Left kidney (tissue), 1 donor: ENCODE measurements at regions not wholly inside any gene's neighbourhood (a gene's known extent, or its start where the extent isn't known, plus 50 kb on each side); places are given as distances from the start of the nearest gene placed in this dataset.
"Not testable (repeated sequence)": the region's sequence is repeated elsewhere in the genome, so short reads cannot be mapped to it uniquely, and the experiment has no call there.

Source experiments
- DNase-seq: peaks from one replicate; pipeline ENCODE4 v3.0.0-alpha.2; 2013

DNA sequence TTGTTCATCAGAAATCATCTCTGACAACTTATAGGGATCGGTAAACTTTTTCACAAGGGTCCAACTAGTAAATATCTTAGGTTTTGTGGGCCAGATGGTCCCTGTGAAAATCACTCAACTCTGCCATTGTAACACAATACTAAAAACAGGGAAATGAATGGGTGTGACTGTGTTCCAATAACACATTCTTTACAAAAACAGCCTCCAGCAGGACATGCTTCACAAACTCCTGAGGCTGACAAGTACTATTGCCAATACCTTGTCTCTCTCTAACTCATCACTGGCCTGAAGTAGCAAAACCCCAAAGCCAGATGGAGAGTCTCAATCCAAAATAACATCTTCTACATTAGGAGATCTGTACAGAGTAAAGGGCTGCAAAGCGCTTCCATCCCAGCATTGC is 312.3 kb downstream of the TOX3 start:
- no peak for DNase-seq

DNA sequence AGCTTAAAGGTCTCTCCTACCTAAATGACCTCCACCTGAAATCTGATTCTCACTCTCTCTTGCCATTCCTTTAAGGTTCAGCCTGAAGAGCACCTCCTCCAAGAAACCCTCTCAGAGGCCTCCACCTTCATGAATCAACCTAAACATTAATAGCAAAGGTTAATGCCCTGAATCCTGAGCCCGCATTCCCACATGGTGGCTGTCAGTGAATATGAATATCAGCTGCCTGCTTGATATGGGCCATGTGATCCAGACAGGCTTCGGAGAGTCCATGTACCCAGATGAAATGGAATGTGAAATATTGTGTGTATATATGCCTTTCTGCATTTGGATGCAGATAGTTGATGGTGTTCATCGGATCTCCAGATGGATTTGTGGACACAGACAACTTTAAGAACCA is 317.5 kb downstream of the TOX3 start:
- DNase-seq: no peak

GRCh38 chr16:52227851-52228250 is 319.1 kb downstream of the TOX3 start:
- DNase-seq: no peak

DNA sequence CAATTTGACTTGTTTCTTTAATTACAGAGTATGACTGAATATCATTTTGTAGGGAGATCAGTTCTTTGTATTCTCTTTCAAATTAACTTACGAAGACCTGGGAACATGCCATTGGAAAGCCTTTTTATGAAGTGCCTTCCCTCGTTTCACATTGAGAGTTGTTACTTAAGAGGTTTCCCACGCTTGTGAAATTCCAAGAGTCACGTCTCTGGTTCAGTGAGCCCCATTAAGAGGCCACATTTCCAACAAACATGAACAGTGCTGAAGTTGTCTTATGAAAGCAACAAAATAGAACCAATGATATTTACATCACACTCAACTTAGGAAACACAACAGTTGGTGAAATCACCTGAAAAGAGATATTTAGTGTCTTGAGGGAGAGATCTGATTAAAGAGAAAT is 334.1 kb downstream of the TOX3 start:
- DNase-seq: peak; percentile 46

- no peak for DNase-seq
Measured at GRCh38 chr16:52209227-52209626, 337.7 kb downstream of the TOX3 start.

GRCh38 chr16:52203096-52203495 is 343.8 kb downstream of the TOX3 start:
- DNase-seq: no peak

DNA sequence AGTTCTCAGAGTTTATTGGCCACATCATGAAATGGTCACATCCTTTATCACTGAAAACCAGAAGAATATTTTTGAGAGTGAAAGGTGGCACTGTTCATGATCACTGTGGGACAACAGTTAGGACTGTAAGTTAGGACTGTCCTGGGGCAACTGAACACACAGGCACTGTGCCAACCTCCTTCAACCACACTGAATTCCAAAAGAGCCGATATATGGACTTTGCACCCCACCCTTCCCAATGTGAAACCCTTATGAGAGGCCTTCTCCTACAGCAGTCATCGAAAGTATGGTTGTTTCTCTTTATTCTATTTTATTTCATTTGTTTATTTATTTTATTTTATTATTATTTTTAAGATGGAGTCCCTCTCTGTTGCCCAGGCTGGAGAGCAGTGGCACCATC is 353.5 kb downstream of the TOX3 start:
- no peak for DNase-seq

- peak; percentile 73 for DNase-seq
Measured at GRCh38 chr16:52191531-52192134, 355.3 kb downstream of the TOX3 start.

DNA sequence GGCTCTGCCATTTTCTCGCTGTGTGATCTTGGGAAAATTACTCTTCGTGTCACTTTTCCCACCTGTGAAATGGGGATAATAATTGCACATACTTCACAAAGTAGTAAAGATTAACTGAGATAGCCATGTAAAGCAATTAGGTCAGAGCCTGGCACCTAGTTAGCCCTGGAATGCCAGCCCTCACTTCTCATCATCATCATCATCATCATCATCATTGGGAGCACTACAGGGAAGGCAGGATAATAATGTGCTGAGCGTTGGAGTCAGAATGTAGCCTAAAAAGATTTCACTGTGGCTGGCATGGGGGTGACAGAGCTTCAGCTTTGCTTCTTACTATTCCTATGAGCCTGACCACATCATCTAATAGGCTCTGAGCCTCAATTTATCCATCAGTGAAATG is 362.6 kb downstream of the TOX3 start:
- no peak for DNase-seq

DNA sequence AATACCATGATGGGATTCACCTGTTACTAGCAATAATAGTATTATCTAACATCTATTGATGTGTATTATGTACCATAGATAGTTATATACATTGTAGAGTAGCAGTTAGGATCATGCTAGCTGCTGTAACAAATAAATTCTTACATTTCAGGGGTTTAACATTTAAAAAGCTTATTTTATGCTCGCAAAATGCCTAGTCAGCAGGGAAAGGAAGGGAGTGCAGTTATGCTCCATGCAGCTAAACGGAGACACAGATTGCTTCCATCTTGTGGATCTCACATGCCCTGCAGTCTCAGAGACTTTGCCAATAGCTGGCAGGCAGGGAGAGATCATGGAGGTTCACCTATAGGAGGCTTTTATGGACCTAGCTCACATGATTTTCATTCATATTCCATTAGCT is 364.1 kb downstream of the TOX3 start:
- no peak for DNase-seq

GRCh38 chr16:52174168-52174567 is 372.8 kb downstream of the TOX3 start:
- DNase-seq: no peak

GRCh38 chr16:52171481-52171880 is 375.5 kb downstream of the TOX3 start:
- no peak for DNase-seq

- DNase-seq: no peak
Measured at GRCh38 chr16:52167328-52167727, 379.6 kb downstream of the TOX3 start.

- no peak for DNase-seq
Measured at GRCh38 chr16:52165961-52166360, 381.0 kb downstream of the TOX3 start.

GRCh38 chr16:52149003-52149402 is 397.9 kb downstream of the TOX3 start:
- no peak for DNase-seq

DNA sequence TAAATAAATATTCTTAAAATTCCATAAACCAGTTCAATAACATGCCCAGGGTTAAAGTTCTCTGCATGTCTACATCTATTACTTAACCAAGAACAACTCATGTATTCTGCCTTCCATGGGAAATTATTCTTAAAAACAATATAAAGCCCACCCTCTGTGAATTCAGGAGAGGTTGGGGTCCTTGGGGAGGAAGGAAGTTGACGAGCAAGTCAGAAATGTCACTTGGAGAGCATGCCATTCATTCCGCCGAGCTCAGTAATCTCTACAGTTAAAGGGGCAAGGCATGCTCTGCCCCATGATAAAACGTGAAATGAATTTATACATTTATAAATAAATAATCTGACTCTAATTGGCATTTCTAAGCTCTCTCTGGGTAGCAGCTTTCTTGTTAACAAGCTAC is 405.1 kb downstream of the TOX3 start:
- DNase-seq: no peak

DNA sequence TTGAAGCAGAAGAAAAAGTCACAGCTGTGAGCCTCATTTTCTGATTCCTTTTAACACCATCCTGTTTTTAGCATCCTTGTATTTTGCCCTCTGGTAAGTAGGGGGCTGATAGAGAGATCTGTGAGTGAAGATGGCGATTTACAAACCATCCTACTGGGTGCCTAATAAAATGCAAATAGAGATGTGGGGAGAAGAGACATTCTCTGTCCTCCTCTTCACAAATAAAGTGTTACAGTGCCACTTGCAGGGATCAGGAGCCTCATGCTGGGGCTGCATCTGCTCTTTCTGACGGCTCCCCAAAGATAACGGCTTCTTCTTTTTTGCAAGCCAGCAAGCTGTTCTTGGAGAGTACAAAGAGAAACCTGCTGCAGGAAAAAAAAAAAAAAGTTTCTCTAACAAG is 418.6 kb downstream of the TOX3 start:
- no peak for DNase-seq

GRCh38 chr16:52123842-52124241 is 423.1 kb downstream of the TOX3 start:
- no peak for DNase-seq

- DNase-seq: no peak
Measured at GRCh38 chr16:52123061-52123839, 423.7 kb downstream of the TOX3 start.

DNA sequence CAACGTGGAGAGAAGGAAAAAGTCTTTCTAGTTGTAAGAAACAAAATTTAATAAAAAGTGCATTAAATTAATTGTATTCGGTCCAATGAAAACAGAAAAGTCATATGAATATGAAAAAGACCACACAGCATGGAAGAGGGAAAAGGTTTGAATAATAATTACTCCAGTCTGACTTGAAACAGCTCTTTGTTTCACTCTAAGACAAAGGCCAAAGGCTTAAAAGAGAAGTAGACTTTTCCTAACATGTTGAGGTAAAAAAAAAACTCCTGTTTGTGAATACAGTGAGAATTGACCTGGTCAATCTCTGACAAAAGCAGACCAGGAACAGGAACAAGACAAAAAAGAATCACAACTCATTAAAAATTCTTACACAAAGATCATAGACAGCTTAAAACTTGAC is 429.8 kb downstream of the TOX3 start:
- no peak for DNase-seq

DNA sequence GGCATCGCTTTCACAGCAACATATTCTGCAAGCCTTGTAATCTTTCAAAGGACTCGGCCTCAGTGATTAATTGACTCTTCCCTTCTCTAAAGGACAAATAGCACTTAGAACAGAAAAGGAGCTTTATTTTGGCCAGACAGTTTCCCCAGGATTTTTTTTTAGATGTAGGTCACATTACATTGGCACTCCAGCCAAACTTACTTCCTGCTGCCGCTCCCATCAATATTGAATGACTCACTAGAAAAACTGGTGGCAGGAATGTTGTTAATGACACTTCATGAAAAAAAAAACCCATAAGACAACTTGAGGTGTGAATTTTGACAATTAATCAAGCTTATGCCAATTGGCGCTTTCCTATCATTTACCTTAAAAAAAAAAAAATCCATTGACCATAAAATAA is 432.6 kb downstream of the TOX3 start:
- DNase-seq: no peak

- no peak for DNase-seq
Measured at GRCh38 chr16:52113533-52114183, 433.3 kb downstream of the TOX3 start.

- not testable (repeated sequence) for DNase-seq
Measured at GRCh38 chr16:52104993-52105392, 441.9 kb downstream of the TOX3 start.

DNA sequence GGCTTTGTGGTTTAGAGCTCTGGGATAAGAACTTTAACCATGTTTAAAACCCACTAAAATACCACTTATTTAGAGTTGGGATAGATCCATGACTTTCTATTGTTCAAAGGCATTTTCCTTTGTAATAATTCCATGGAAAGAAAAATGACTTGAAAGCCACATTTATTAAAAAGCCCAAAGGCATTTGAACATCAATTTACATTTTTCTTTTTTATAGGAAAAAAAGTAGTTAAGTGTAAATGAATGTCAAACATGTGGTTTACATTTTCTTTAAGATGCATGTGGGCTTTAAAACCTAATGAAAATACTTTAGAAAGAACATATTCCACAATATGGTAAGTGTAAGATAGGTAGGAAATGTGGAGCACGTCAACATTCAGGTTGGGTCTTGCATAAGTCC is 443.2 kb downstream of the TOX3 start:
- DNase-seq: no peak
